ENCODE measurements at regions not wholly inside any gene's neighbourhood (a gene's known extent, or its start where the extent isn't known, plus 50 kb on each side); places are given as distances from the start of the nearest gene placed in this dataset.

- H3K27me3 ChIP-seq (ENCODE audit: low read length) = no peaks in the 10 kb centered on the region
- H3K36me3 ChIP-seq (ENCODE audit: low read length) = no peaks in the 10 kb centered on the region
- no peak overlapping the region for H3K27ac ChIP-seq (ENCODE audit: low read depth, low read length)
- no peaks in the 10 kb centered on the region for H4K20me1 ChIP-seq (ENCODE audit: low read depth, low read length)
- no peak overlapping the region for H2AFZ ChIP-seq (ENCODE audit: low read depth, low read length, severe bottlenecking)
- no peaks in the 10 kb centered on the region for H3K79me2 ChIP-seq (ENCODE audit: insufficient read depth, low read length)
- H3K9me2 ChIP-seq (replicated peaks; ENCODE audit: insufficient read depth, low read length) = no peaks in the 10 kb centered on the region
- no peak overlapping the region for H3K4me3 ChIP-seq (ENCODE audit: insufficient read depth, low read length, poor library complexity, severe bottlenecking)
- no peaks in the 10 kb centered on the region for H3F3A ChIP-seq (ENCODE audit: insufficient read depth)
- H3K4me2 ChIP-seq (ENCODE audit: low read depth, low read length, poor library complexity, severe bottlenecking) = no peak overlapping the region
- no peaks in the 10 kb centered on the region for H3K9me3 ChIP-seq (ENCODE audit: insufficient read depth, low read length)
- TF ChIP-seq EZH2phosphoT487 (conservative IDR thresholded peaks at IDR 0.05; ENCODE audit: low read length) = no peak
- H3K9ac ChIP-seq (ENCODE audit: low read length) = no peak overlapping the region
Observed at GRCh38 chr4:18439311-18439710, 417.8 kb upstream of the LCORL start.

- H3K79me2 ChIP-seq (ENCODE audit: insufficient read depth, low read length) = no peaks in the 10 kb centered on the region
- TF ChIP-seq CTCF (IDR thresholded peaks at IDR 0.05; ENCODE audit: insufficient read depth, low read length, poor library complexity, severe bottlenecking) (no peak), EZH2phosphoT487 (conservative IDR thresholded peaks at IDR 0.05; ENCODE audit: low read length) (no peak)
- no peak overlapping the region for H3K27ac ChIP-seq (ENCODE audit: low read depth, low read length)
- no peak overlapping the region for H3K4me2 ChIP-seq (ENCODE audit: low read depth, low read length, poor library complexity, severe bottlenecking)
- no peak overlapping the region for H3K9ac ChIP-seq (ENCODE audit: low read length)
- no peaks in the 10 kb centered on the region for H3K36me3 ChIP-seq (ENCODE audit: low read length)
- no peak overlapping the region for H3K4me3 ChIP-seq (ENCODE audit: insufficient read depth, low read length, poor library complexity, severe bottlenecking)
- no peaks in the 10 kb centered on the region for H4K20me1 ChIP-seq (ENCODE audit: low read depth, low read length)
- no peaks in the 10 kb centered on the region for H3K9me2 ChIP-seq (replicated peaks; ENCODE audit: insufficient read depth, low read length)
- H2AFZ ChIP-seq (ENCODE audit: low read depth, low read length, severe bottlenecking) = no peak overlapping the region
- H3K9me3 ChIP-seq (ENCODE audit: insufficient read depth, low read length) = no peaks in the 10 kb centered on the region; the same call in 1 of the 2 replicates
- H3F3A ChIP-seq (ENCODE audit: insufficient read depth) = no peaks in the 10 kb centered on the region
- H3K27me3 ChIP-seq (ENCODE audit: low read length) = no peaks in the 10 kb centered on the region
Observed at GRCh38 chr4:18435781-18436180, 414.2 kb upstream of the LCORL start.

GRCh38 chr4:18422685-18423084, 401.1 kb upstream of the LCORL start:
- Histone ChIP-seq H3K79me2 (ENCODE audit: insufficient read depth, low read length) (no peaks in the 10 kb centered on the region), H3K9ac (ENCODE audit: low read length) (no peak overlapping the region), H3F3A (ENCODE audit: insufficient read depth) (no peaks in the 10 kb centered on the region), H4K20me1 (ENCODE audit: low read depth, low read length) (no peaks in the 10 kb centered on the region), H3K36me3 (ENCODE audit: low read length) (no peaks in the 10 kb centered on the region), H3K27ac (ENCODE audit: low read depth, low read length) (no peak overlapping the region), H3K9me2 (replicated peaks; ENCODE audit: insufficient read depth, low read length) (no peaks in the 10 kb centered on the region), H3K4me2 (ENCODE audit: low read depth, low read length, poor library complexity, severe bottlenecking) (no peak overlapping the region), H3K4me3 (ENCODE audit: insufficient read depth, low read length, poor library complexity, severe bottlenecking) (no peak overlapping the region), H2AFZ (ENCODE audit: low read depth, low read length, severe bottlenecking) (no peak overlapping the region), H3K9me3 (ENCODE audit: insufficient read depth, low read length) (no peaks in the 10 kb centered on the region), H3K27me3 (ENCODE audit: low read length) (no peaks in the 10 kb centered on the region)
- TF ChIP-seq EZH2phosphoT487 (conservative IDR thresholded peaks at IDR 0.05; ENCODE audit: low read length) (no peak), CTCF (IDR thresholded peaks at IDR 0.05; ENCODE audit: insufficient read depth, low read length, poor library complexity, severe bottlenecking) (no peak)

GRCh38 chr4:18421519-18421918, 400.0 kb upstream of the LCORL start:
- H3K4me2 ChIP-seq (ENCODE audit: low read depth, low read length, poor library complexity, severe bottlenecking) = no peak overlapping the region
- no peak for TF ChIP-seq CTCF (IDR thresholded peaks at IDR 0.05; ENCODE audit: insufficient read depth, low read length, poor library complexity, severe bottlenecking)
- TF ChIP-seq EZH2phosphoT487 (conservative IDR thresholded peaks at IDR 0.05; ENCODE audit: low read length) = no peak
- H3K9ac ChIP-seq (ENCODE audit: low read length) = no peak overlapping the region
- no peaks in the 10 kb centered on the region for H4K20me1 ChIP-seq (ENCODE audit: low read depth, low read length)
- H3K4me3 ChIP-seq (ENCODE audit: insufficient read depth, low read length, poor library complexity, severe bottlenecking) = no peak overlapping the region
- no peak overlapping the region for H2AFZ ChIP-seq (ENCODE audit: low read depth, low read length, severe bottlenecking)
- H3K27ac ChIP-seq (ENCODE audit: low read depth, low read length) = no peak overlapping the region
- H3K27me3 ChIP-seq (ENCODE audit: low read length) = no peaks in the 10 kb centered on the region
- no peaks in the 10 kb centered on the region for H3K36me3 ChIP-seq (ENCODE audit: low read length)
- H3K79me2 ChIP-seq (ENCODE audit: insufficient read depth, low read length) = no peaks in the 10 kb centered on the region
- H3F3A ChIP-seq (ENCODE audit: insufficient read depth) = no peaks in the 10 kb centered on the region
- H3K9me2 ChIP-seq (replicated peaks; ENCODE audit: insufficient read depth, low read length) = no peaks in the 10 kb centered on the region
- H3K9me3 ChIP-seq (ENCODE audit: insufficient read depth, low read length) = no peaks in the 10 kb centered on the region

Measured in SU-DHL-6 (cell line).